22Rv1 (cell line): ENCODE measurements at regions not wholly inside any gene's neighbourhood (a gene's known extent, or its start where the extent isn't known, plus 50 kb on each side); places are given as distances from the start of the nearest gene placed in this dataset.

Experiments
- H3K27ac ChIP-seq: fragments of 450-650 bp; 2 replicates; pipeline ENCODE4 v1.5.1; 2017
- ZFX ChIP-seq: fragments of 450-650 bp; IDR thresholded peaks from 2 replicates; pipeline ENCODE4 v1.6.1; 2017; ENCODE audit warnings: antibody characterized with exemption, borderline replicate concordance
- TF ChIP-seq, protein P1 (sequence below): fragments of 450-650 bp; IDR thresholded peaks from 2 replicates; pipeline ENCODE4 v1.5.1; 2017; ENCODE audit warnings: mild to moderate bottlenecking

DNA sequence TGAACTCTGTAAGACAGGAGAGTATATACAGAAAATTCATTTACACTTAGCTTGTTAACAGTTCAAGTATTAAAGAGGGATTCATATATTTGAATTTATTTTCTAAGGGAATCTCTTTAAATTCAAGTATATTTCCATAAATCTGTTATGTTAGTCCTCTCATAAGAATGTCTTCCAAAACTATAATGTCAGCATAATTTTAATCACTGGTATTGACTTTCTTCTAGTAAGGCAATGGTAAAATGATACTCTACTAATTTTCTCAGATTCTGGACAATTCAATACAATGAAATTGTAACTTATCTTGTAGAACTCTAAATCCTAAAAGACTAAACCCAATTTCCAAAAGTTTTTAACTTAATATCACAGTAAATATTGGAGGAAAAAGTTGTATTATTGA lies 66.3 kb upstream of the EPHA6 start:
- TF ChIP-seq ZFX, result no peak
- TF ChIP-seq, protein P1, sequence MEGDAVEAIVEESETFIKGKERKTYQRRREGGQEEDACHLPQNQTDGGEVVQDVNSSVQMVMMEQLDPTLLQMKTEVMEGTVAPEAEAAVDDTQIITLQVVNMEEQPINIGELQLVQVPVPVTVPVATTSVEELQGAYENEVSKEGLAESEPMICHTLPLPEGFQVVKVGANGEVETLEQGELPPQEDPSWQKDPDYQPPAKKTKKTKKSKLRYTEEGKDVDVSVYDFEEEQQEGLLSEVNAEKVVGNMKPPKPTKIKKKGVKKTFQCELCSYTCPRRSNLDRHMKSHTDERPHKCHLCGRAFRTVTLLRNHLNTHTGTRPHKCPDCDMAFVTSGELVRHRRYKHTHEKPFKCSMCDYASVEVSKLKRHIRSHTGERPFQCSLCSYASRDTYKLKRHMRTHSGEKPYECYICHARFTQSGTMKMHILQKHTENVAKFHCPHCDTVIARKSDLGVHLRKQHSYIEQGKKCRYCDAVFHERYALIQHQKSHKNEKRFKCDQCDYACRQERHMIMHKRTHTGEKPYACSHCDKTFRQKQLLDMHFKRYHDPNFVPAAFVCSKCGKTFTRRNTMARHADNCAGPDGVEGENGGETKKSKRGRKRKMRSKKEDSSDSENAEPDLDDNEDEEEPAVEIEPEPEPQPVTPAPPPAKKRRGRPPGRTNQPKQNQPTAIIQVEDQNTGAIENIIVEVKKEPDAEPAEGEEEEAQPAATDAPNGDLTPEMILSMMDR, result no peak
- H3K27ac ChIP-seq, result no peak overlapping the region

DNA sequence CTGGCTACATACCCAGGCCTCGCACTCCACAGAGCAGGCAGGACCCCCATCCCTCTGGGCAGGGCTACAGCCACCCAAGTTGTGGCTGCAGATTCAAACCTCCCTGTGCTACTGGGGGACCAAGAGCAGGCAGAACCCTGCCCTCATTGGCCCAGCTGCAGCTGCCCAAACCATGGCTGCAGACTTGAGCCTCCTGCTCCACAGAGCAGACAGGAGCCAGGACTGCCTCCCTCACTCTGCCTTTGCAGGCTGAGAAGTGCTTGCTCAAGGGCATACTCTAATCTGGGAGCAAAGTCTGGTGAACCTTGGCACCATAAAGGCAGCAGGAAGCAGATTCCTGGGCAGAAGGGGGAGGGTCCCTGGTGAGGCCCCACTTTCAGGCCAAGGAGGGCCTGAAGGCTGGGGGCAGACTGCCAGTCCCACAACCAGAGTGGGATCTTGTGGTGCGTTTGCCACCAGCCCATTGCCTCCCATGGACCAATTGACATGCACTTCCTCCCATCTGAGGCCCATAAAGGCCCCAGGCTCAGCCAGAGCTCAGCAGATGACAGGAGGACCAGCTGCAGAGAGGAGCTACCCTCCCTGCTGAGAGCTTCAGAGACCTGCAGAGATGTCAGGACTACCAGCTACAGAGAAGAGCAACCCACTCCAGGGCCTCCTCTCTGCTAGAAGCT lies 64.2 kb upstream of the EPHA6 start:
- TF ChIP-seq, protein P1, result no peak
- TF ChIP-seq ZFX, result no peak
- no peak overlapping the region for H3K27ac ChIP-seq

DNA sequence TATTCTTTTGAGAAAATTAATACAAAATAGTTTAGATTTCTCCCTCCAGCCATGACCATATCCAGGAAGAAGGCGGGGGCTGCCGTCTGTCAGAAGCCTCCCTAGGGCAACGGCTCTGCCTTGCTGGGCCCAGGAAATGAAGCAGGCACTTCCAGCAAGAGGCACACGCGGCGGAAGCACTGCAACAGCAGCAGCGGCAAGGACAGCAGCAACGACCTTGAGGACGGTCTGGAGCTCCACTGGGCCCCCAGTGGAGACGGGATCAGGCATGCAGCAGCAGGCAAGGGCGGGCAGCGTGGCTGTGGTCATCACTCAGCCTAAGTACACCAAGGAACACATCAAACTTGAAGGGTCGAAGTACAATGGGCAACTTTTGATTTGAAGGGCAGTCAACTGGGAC lies 61.3 kb upstream of the EPHA6 start:
- no peak overlapping the region for H3K27ac ChIP-seq
- TF ChIP-seq, protein P1, result no peak
- TF ChIP-seq ZFX, result no peak

DNA sequence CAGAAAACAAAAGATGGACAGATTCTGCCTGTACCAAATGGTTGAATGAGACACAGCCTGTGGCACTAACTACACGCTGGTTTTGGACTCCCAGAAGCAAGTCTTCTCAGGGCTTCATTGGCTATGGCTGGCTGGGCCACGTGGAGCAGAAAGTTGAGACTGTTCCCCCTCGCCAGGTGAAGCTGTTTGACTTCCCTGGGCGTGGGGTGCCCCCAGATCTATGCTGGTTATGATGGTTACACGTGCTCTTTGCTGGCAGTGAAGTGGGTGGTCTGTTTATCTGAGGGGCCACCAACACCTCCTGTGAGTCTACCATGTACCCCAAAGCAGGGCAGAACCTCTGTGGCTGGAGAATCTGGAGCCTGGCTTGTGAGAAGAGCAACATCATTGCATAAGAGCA lies 60.3 kb upstream of the EPHA6 start:
- no peak overlapping the region for H3K27ac ChIP-seq

DNA sequence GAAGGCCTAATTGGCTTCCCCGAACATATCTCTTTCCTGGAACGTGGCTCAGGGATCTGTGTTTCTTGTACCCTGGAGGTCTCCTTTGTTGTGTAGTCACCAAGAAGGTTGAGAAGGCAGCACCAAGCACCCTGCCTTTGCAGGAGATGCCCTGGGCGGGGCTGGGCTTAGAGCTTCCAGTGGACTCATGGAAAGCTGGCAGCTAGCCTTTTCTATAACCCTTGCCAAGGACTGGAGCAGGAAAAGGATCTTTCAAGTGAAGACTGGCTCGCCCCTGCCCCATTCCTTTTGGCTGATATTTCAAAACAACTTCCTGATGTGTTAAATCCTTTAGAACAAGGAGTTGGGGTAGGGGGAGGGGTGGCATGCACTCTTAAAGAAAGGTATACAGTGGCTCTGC lies 58.9 kb upstream of the EPHA6 start:
- TF ChIP-seq, protein P1, result no peak
- TF ChIP-seq ZFX, result no peak
- no peak overlapping the region for H3K27ac ChIP-seq

More for the DNA sequence above, 60.3 kb upstream of the EPHA6 start:
- TF ChIP-seq, protein P1, result no peak
- no peak for TF ChIP-seq ZFX

DNA sequence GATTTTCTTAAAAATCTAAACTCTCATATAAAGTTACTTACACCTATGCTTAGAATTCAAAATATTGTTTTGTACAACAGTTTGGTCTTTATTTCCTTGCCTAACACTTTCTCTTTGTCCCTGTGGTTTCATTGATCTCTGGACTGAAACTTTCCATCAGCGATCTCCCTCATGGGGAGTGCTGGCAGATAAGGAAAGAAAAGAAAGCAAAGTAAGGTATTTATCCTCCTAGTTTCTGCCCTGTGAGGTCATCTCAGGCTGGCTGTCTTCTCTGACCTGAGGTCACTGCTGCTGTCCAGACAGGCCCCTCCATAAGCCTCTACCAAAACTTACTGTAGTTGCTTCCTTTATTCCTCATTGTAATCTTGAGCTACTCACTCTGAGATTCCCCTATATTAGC lies 57.9 kb upstream of the EPHA6 start:
- H3K27ac ChIP-seq, result no peak overlapping the region
- TF ChIP-seq ZFX, result no peak
- TF ChIP-seq, protein P1, result no peak

DNA sequence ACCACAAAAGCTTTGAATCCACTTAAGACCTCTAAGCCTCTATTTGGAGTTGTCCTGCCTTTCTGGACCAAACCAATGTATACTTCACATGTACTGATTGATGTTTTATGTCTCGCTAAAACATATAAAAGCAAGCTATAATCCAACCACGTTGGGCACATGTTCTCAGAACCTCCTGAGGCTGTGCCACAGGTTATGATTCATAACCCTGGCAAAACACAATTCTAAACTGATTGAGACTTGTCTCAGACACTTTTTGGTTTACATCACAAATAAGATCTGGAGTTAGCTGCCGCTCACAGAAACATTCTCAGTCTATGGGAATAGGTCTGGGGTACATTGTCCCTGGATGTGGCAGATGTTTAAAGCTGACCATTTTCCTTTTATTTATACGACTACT lies 53.4 kb upstream of the EPHA6 start:
- TF ChIP-seq, protein P1, result no peak
- no peak for TF ChIP-seq ZFX
- H3K27ac ChIP-seq, result no peak overlapping the region
